SKM-1 treated with dmso at 0.1 percent for 144 hours (cell line): ENCODE measurements at regions not wholly inside any gene's neighbourhood (a gene's known extent, or its start where the extent isn't known, plus 50 kb on each side); places are given as distances from the start of the nearest gene placed in this dataset.
"Not testable (repeated sequence)": the region's sequence is repeated elsewhere in the genome, so short reads cannot be mapped to it uniquely, and the experiment has no call there.

Experiments used
- DNase-seq: peaks from one replicate; lab custom pipeline; 2025; ENCODE audit not compliant: unreplicated experiment; lab: John Stamatoyannopoulos, UW

DNA sequence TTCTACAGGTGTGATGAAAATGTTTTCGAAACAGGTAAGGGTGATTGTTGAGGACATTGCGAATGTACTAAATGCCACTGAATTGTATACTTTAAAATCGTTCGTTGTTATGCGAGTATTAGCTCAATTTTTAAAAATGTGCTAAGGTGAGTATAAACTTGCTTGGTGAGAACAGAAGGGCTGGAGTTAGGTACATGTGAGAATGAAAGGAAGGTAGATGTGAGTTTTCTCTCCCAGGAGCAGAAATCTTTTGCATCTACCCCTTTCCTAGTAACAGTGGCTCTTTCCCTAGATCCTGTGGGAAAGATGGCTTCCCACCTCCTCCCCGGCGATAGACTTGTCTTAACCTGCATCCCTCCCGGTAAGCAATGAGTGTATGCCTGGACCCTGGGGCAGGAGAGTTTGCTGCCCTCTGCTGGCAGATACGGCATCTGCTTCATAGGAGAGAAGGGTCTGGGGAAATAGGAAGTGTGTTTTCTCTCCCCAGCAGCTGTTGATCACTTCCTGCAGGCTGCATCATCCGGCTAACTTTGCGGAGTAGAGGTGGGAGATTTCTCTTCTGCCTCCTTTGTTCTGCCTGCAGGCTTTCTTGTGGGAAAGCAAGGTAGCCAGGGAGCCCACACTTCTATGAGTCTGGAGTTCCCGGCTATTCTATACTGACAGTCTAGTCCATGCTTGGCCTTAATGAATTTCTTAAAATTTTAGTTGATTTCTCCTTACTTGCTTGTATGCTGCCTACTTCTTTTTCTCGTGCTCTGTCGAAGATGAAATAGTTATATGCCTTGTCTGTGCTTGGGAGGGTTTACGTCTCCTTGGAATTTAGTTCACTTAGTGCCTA lies 373.3 kb upstream of the SEMA6A start:
- DNase-seq, result peak; percentile 82

DNA sequence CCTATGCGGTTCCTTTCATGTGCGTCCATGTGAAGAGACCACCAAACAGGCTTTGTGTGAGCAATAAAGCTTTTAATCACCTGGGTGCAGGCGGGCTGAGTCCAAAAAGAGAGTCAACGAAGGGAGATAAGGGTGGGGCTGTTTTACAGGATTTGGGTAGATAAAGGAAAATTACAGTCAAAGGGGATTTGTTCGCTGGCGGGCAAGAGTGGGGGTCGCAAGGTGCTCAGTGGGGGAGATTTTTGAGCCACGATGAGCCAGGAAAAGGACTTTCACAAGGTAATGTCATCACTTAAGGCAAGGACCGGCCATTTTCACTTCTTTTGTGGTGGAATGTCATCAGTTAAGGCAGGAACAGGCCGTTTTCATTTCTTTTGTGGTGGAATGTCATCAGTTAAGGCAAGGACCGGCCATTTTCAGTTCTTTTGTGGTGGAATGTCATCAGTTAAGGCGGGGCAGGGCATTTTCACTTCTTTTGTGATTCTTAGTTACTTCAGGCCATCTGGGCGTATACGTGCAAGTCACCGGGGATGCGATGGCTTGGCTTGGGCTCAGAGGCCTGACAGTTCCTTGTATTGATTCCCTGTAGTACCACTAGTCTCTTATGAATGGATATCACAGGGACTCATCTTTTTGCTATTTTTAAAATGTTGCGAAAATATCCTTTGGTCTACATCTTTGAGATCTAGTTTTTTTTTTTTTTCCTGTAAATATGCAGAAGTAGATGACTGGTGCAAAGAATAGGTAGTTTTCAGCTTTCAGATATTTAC lies 371.2 kb upstream of the SEMA6A start:
- not testable (repeated sequence) for DNase-seq

DNA sequence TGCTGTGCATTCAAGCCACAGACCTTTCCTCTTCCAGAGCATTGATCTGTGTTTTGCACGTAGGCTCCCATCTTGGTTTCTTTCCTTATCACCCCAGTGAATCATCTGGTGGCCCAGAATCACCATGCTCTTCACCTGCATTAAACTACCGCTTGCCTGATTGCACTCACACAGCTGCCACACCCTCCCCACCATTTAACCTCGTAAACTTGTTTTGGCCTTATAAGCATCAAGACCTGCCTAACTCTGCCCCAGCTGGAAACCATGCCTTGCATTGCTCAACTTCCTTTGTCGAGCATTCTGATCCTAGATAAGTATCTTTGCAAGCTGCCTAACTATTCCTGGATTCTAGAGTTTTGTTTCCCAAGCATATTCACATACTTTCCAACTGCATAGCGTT lies 369.6 kb upstream of the SEMA6A start:
- DNase-seq, result no peak

DNA sequence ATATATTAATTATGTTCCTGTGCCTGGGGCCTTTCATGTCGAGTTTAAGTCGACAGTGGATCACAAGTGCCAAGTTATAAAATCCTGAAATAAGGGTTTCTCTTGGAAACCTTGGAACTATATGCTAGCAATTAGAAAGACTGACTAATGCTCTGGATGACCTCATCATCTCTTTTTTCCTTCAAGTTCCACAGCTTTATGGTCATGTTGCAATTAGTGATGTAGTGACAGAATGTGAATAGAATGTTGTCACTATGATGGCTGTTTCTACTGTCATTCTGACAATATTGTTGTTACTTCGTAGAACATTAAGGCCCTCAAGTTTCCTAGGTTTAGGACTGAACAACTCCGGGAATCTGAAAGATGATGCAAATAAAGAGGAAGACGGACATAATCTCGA lies 368.0 kb upstream of the SEMA6A start:
- no peak for DNase-seq

DNA sequence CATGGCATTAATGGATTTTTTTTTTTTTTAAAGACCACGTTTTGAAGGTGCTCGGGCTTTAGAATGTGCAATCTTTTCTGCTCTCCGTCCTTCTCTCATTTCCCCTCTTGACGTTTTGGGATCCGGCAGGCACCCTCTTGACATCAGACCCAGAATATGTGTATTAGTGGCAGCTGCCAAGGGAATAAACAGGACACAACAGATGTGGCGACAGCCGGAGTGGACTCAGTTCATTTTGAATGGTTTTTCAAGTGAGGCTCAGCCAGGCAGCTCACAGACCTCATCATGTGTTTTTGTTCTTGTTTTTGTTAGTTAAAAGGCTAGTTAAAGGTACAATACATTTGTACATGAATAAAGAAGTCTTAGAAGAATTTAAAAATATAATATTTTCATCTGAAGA lies 365.0 kb upstream of the SEMA6A start:
- DNase-seq, result no peak

DNA sequence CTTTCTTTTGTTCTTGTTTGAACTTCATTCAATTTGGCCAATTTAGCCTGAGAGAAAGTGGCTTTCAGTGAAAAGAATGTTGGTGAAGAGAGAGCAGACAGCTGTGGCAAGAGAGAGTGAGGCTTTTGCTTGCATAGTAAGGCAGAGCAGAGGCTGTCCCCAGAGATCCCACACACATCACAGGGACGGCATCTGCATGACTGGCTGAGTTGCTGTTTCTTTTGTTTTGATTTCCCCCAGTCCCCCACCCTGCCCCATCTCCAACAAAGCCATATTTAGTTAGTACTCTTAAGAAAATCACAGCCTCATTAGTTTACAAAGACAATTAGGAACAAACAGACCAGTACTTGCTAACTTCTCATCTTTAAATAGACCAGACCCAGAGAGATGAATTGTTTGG lies 363.9 kb upstream of the SEMA6A start:
- DNase-seq, result no peak

DNA sequence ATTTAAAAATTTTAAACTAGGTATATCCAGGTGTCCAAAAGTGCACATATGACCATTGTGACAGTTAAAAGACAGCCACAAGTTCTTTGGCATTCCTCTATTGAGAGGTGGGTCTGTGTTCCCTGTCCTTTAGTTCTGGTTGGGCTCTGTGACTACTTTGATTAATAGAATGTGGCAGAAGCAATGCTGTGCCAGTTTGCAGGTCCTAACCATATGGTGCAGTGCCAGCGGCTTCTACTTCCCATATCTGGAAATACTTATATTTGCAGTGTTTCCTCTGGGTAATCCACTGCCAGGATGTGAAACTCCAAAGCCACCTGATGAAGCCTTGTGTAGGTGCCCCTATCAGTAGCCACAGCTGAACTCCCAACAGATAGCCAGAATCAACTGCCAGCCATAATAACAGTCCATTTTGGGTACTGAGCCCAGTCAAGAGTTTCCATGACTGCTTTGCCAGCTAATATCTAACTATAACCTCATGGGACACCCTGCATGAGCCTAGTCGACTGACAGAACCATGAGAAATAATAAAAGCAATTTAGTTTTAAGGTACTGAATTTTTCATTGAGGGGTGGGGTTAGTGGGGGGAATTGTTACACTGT lies 361.0 kb upstream of the SEMA6A start:
- no peak for DNase-seq

DNA sequence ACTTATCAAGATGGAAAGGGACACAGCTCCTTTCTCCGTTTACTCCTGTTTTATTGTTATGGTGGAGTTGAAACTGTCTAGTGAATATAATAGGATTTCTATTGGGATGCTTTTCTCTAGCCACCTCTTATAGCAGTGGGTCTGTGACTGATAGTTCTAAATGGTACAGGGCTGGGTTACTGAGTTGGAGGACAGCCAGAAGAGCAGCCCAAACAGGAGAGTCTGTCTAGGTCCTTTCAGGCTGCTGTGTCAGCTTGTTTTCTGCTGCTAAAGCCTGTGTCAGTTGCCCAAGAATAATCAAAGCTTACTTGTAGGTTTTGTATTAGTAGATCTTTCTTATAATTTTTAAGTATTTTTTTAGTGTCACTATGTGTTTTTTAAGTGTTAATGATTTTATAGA lies 356.0 kb upstream of the SEMA6A start:
- no peak for DNase-seq

DNA sequence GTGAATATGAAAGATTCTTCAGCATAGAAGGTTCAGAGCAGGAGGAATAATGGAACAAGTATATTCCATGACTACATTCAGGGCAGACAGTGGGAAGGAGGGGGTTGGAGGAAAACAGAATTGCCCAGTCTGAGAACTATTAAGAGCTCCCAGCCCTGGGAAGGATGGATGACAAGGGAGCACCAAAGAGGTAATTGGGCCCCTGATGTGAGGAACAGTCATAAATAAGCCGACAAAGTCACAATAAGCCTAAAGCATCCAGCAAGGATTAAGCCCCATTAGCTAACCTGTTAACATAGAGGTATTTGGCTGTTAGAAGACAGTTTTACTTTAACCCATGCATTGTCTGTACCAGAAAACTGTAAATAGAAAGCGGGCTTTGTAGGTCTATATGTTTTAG lies 348.7 kb upstream of the SEMA6A start:
- DNase-seq, result no peak

DNA sequence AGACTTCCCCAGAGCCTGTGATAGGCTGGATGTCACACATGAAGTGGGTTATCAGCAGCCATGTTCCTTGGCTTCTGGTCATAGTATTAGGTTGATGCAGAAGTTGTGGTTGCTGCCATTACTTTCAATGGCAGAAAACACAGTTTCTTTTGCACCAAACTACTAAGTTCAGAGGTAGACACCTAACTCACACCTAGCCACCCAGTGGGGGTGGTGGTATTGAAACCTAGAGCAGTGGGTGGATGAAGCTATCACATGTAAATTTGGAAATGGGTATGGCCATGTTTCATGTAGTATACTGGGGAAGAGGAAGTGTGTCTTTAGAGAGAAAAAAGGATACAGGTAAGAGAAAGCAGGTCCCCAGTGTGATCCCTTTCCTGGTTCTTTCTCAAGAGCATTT lies 347.9 kb upstream of the SEMA6A start:
- DNase-seq, result no peak

DNA sequence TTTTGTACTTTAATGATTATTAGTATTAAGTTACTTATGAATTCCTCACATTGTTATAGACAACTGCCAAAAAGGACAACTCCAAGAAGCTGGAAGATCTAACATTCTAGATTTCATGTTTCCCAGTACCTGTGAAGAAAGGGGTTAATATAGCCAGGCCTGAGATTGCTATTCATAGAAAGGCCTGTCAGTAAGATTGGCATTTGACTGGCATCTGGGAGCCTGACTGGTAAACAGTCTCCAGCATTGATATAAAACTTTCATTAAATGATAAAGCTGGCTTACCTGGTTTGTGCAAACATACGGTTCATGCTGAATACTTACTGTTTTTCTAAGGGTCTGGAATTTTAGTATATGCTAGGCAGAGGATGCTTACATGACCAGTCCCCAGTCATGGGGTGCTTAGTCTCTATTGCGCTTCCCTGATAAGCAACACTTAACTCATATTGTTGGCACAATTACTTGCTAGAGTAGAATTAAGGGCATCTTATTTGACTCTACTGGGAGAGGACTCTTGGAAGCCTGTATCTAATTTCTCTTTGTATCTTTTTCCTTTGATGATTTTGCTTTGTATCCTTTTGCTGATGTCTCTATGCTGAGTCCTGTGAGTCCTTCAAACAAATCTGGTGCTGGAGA lies 340.4 kb upstream of the SEMA6A start:
- DNase-seq, result no peak

DNA sequence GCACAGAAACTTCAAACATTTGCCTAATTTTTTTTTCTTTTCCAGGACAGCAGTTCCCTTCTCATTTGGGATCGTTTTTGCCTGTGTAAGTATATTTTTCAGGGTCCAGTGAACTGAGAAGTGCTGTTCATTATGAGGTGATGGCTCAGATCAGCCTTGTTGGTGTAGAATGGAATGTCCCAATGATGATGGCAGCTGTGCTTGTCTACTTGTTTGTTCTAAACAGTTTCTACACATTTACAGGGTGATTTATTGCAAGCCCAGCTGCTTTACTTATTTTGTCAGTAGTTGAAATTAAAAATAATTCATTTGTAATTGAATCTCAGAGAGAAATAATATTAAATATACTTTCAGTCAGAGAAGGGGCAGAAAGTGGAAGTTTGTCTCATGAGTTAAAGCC lies 337.6 kb upstream of the SEMA6A start:
- DNase-seq, result no peak

DNA sequence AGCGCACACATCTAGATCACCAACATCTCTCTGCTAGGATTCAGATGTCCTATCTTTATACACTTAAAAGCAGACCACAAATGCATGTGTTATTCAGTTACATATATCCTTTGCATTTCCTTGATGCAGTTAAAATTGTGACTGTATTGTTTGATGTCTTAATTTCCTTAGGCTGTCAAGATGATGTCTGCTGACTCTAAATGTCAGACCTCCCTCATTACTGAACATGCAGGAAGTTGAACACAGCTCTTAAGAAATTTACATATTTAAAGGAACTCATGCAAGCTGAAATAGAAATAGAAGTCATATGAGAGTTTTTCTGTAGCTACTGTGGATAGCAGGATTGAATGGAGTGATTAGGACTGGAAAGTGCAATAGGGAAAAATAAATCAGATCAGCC lies 336.5 kb upstream of the SEMA6A start:
- no peak for DNase-seq

DNA sequence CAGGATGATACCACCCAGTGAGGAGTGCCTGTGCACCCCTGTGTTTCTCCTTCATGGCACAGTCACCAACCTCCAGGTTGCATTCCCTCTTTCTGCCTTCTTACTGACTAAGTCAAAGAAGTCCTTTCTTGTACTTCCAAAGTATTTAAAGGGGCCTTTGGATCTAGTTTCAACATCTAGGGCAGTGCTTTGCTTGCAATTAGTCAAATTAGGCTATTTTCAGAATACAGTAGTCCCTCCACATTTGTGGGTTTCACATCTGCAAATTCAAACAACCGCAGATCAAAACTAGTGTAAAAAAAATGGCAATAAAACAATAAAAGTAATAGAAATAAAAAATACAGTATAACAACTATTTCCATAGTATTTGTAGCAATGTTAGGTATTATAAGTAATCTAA lies 333.9 kb upstream of the SEMA6A start:
- no peak for DNase-seq

DNA sequence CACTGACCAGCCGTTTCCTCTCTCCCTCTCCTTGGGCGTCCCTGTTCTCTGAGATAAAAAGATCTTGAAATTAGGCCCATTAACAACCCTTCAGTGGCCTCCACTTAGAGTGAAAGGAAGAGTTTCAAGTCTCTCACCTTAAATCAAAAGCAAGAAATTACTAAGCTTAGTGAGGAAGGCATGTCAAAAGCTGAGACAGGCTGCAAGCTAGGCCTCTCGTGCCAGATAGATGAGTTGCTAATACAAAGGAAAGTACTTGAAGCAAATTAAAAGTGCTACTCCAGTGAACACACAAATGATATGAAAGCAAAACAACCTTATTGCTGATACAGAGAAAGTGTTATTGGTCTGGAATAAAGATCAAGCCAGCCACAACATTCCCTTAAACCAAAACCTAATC lies 331.3 kb upstream of the SEMA6A start:
- no peak for DNase-seq

DNA sequence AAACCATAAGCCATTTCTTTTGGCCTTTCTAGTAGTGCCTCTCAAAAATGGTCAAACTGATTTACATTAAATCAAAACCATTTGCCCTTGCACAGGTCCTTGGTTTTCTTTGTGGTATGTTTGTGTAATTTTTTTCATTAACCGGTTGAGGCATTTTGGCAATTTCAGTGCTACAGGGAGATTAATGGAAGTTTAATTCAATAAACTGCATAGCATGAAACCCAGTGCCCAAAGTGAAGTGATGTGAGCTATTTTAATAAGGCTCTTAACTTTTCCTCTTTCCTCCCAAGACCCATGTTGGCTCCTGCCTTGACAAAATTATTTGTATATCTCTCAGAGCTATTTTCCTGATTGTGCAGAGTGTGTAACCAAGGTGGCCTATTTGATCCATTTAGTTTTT lies 326.2 kb upstream of the SEMA6A start:
- DNase-seq, result no peak

DNA sequence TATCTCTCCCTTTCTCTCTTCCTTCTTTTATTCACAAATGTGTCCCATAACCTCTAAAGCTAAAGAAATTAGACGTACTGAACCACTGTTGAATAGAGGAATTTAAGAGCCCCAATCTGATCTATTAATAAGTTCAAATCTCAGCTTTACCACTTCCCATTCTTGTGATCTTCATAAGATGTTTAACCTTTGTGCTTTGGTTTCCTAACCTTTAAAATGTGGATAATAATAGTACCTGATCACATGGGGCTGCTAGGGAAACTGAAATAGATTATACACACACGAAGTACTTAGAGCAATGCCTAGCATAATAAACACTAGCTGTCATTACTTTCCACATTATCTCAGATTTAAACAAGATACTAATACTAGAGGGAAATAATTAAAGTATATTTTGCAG lies 324.3 kb upstream of the SEMA6A start:
- DNase-seq, result no peak

DNA sequence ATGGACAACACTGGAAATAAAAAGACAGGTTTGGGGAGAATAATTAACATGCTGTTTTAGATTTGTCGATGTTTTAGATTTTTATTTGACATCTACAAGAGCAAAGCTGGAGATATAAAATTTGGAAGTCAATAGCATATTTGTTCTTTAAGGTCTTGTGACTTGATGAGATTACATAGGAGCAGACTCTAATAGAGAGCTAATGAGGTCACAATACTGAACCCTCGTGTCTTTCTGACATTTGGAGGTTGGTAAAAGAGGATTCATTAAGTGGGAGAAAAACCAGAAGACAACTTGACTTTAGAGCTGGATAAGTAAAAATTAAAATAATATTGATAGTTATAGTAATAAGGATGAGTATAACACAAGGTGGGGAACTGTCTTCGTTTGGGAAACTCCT lies 322.7 kb upstream of the SEMA6A start:
- DNase-seq, result no peak

DNA sequence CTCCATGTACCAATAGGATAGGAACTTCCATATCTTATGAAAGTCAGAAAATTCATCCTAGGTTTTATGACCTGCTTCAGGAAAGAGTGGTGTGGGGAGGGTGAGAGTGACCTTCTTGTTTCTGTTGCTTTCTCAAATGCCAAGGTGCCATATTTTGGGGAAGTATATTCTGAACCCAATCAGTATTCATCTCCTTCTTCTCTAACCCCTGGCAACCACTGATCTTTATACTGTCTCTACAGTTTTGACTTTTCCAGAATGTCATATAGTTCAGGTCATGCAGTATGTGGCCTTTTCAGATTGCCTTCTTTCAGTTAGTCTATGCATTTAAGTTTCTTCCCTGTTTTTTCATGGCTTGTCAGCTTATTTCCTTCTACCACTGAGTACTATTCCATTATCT lies 321.4 kb upstream of the SEMA6A start:
- no peak for DNase-seq

DNA sequence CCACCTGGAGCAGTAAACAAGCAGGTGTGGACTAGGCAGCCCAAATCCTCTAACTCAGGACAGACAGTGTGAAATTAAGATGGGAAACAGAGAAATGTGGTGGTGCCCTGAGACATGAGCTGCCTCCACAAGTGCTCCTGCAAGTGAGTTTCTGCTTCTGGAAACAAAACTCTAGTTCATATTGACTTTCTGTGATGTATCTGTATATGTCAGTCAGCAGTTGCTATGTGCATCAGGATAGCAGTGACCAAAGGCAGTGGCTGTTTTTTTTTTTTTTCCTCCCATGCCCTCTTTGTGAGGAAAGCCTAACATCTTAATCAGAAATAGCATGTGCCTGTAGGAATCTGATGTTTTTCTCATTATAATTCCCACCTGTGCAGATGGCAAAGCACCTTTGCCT lies 318.4 kb upstream of the SEMA6A start:
- no peak for DNase-seq

DNA sequence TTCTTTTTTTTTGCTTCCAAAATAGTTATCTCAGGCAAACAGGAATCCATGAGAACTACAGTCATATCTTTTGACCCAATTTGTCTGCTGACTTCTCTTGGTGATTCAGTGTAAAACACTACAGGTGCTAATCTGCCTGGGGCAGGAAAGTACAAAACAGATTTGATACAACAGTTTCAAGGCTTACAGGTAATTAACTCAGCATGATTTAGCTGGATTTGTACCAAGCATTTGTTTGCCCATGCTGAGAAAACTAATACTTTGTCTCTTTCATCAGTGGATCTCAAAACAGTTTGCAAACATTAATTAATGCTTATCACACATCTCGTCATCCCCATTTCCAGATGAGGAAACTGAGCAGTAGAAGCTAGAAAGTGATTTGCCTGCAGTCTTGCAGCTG lies 312.5 kb upstream of the SEMA6A start:
- no peak for DNase-seq

DNA sequence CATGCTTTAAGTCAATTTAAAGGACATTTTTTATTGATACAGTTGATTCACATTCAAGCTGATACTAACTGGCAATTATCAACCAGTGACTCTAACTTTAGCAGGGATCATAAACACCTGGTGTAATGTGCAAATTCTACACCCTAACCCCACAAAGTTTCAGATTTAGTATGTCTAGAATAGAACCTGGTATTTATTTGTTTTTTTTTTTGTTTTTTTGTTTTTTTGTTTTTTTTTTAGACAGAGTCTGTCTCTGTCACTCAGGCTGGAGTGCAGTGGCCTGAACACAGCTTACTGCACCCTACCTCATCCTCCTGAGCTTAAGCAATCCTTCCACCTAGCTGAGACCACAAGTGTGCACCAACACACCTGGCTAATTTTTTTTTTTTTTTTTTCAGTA lies 311.2 kb upstream of the SEMA6A start:
- no peak for DNase-seq
